NCI-H2227 treated with DMSO at 0.1 percent for 48 hours (cell line): ENCODE measurements at regions not wholly inside any gene's neighbourhood (a gene's known extent, or its start where the extent isn't known, plus 50 kb on each side); places are given as distances from the start of the nearest gene placed in this dataset.
"Not testable (repeated sequence)": the region's sequence is repeated elsewhere in the genome, so short reads cannot be mapped to it uniquely, and the experiment has no call there.

Experiments used
- DNase-seq: peaks from one replicate; lab custom pipeline; 2025; lab: John Stamatoyannopoulos, UW

- no peak for DNase-seq
These were observed 271.4 kb upstream of the GRM3 start for GRCh38 chr7:86372262-86372661.

GRCh38 chr7:86366946-86367345, 276.8 kb upstream of the GRM3 start:
- DNase-seq: no peak

GRCh38 chr7:86340407-86340806, 303.3 kb upstream of the GRM3 start:
- not testable (repeated sequence) for DNase-seq

GRCh38 chr7:86339051-86339450, 304.7 kb upstream of the GRM3 start:
- no peak for DNase-seq

- no peak for DNase-seq
These were observed 314.8 kb upstream of the GRM3 start for GRCh38 chr7:86328801-86329433.

- no peak for DNase-seq
These were observed 316.9 kb upstream of the GRM3 start for GRCh38 chr7:86326847-86327246.

- no peak for DNase-seq
These were observed 322.8 kb upstream of the GRM3 start for GRCh38 chr7:86320889-86321288.

- DNase-seq: no peak
These were observed 323.4 kb upstream of the GRM3 start for GRCh38 chr7:86320341-86320740.

- DNase-seq: no peak
These were observed 329.9 kb upstream of the GRM3 start for GRCh38 chr7:86313842-86314241.

GRCh38 chr7:86301301-86301700, 342.4 kb upstream of the GRM3 start:
- no peak for DNase-seq

GRCh38 chr7:86295526-86295925, 348.2 kb upstream of the GRM3 start:
- DNase-seq: no peak

GRCh38 chr7:86282014-86282682, 361.6 kb upstream of the GRM3 start:
- no peak for DNase-seq

- no peak for DNase-seq
These were observed 363.6 kb upstream of the GRM3 start for GRCh38 chr7:86280150-86280549.

GRCh38 chr7:86262781-86263180, 380.9 kb upstream of the GRM3 start:
- no peak for DNase-seq

- DNase-seq: no peak
These were observed 385.8 kb upstream of the GRM3 start for GRCh38 chr7:86257894-86258293.

- DNase-seq: no peak
These were observed 391.3 kb upstream of the GRM3 start for GRCh38 chr7:86252406-86252805.

GRCh38 chr7:86248977-86249376, 394.7 kb upstream of the GRM3 start:
- no peak for DNase-seq

GRCh38 chr7:86243171-86243570, 400.5 kb upstream of the GRM3 start:
- no peak for DNase-seq

GRCh38 chr7:86226191-86226590, 417.5 kb upstream of the GRM3 start:
- no peak for DNase-seq

- DNase-seq: no peak
These were observed 420.9 kb upstream of the GRM3 start for GRCh38 chr7:86222806-86223205.

GRCh38 chr7:86214734-86215133, 429.0 kb upstream of the GRM3 start:
- no peak for DNase-seq

GRCh38 chr7:86212976-86213375, 430.7 kb upstream of the GRM3 start:
- DNase-seq: no peak

GRCh38 chr7:86209036-86209435, 434.7 kb upstream of the GRM3 start:
- no peak for DNase-seq

- no peak for DNase-seq
These were observed 436.0 kb upstream of the GRM3 start for GRCh38 chr7:86207740-86208139.
